HG02870 (cell line): ENCODE measurements at regions not wholly inside any gene's neighbourhood (a gene's known extent, or its start where the extent isn't known, plus 50 kb on each side); places are given as distances from the start of the nearest gene placed in this dataset.
"Not testable (repeated sequence)": the region's sequence is repeated elsewhere in the genome, so short reads cannot be mapped to it uniquely, and the experiment has no call there.

Experiments used
- ATAC-seq: cut with Tn5 transposase; IDR thresholded peaks from one replicate; pipeline ENCODE4 v1.9.1; 2021; ENCODE audit warnings: mild to moderate bottlenecking, moderate library complexity; ENCODE audit not compliant: unreplicated experiment

GRCh38 chrX:121169099-121170035, 122.0 kb downstream of the GLUD2 start:
- no peak for ATAC-seq

GRCh38 chrX:121172703-121173102, 125.3 kb downstream of the GLUD2 start:
- ATAC-seq: no peak

- ATAC-seq: no peak
These were observed 132.6 kb downstream of the GLUD2 start for GRCh38 chrX:121179972-121180371.

- ATAC-seq: no peak
These were observed 144.4 kb downstream of the GLUD2 start for GRCh38 chrX:121191779-121192178.

GRCh38 chrX:121195719-121196118, 148.3 kb downstream of the GLUD2 start:
- ATAC-seq: no peak

GRCh38 chrX:121196872-121197444, 149.5 kb downstream of the GLUD2 start:
- not testable (repeated sequence) for ATAC-seq

- ATAC-seq: no peak
These were observed 161.2 kb downstream of the GLUD2 start for GRCh38 chrX:121208563-121208962.

- ATAC-seq: no peak
These were observed 169.4 kb downstream of the GLUD2 start for GRCh38 chrX:121216641-121217374.

- ATAC-seq: no peak
These were observed 174.0 kb downstream of the GLUD2 start for GRCh38 chrX:121221322-121221977.

GRCh38 chrX:121227888-121228287, 180.5 kb downstream of the GLUD2 start:
- no peak for ATAC-seq

- no peak for ATAC-seq
These were observed 184.4 kb downstream of the GLUD2 start for GRCh38 chrX:121231566-121232358.

GRCh38 chrX:121236040-121236439, 188.6 kb downstream of the GLUD2 start:
- no peak for ATAC-seq

GRCh38 chrX:121238093-121238492, 190.7 kb downstream of the GLUD2 start:
- no peak for ATAC-seq

GRCh38 chrX:121244511-121244910, 197.1 kb downstream of the GLUD2 start:
- no peak for ATAC-seq

- ATAC-seq: no peak
These were observed 198.4 kb downstream of the GLUD2 start for GRCh38 chrX:121245763-121246162.

GRCh38 chrX:121254336-121254735, 206.9 kb downstream of the GLUD2 start:
- ATAC-seq: no peak

- ATAC-seq: no peak
These were observed 209.2 kb downstream of the GLUD2 start for GRCh38 chrX:121256647-121257046.

- ATAC-seq: peak; percentile 49
These were observed 211.1 kb downstream of the GLUD2 start for GRCh38 chrX:121258545-121258944.

GRCh38 chrX:121259170-121259569, 211.8 kb downstream of the GLUD2 start:
- no peak for ATAC-seq

GRCh38 chrX:121260596-121261240, 213.3 kb downstream of the GLUD2 start:
- ATAC-seq: no peak
